Upper lobe of left lung (tissue), 4 donors: ENCODE measurements at regions not wholly inside any gene's neighbourhood (a gene's known extent, or its start where the extent isn't known, plus 50 kb on each side); places are given as distances from the start of the nearest gene placed in this dataset.

Source experiments
- POLR2A ChIP-seq, 4 donors: fragments of 450-650 bp; IDR thresholded peaks; one replicate each; pipeline ENCODE4 v1.5.1; 2016 to 2017; ENCODE audit warnings: antibody characterized with exemption in 4 of 4, mild to moderate bottlenecking in 2 of 4
- TF ChIP-seq, protein P1 (sequence below), 6 experiments: fragments of 450-650 bp in 4 of 6; fragments of 200-600 bp in 2 of 6; sonication (generic) in 2 of 6; IDR thresholded peaks; one replicate each; pipeline ENCODE4 v1.5.1; 2016 to 2019; ENCODE audit warnings: antibody characterized with exemption in 6 of 6

- no peak for TF ChIP-seq POLR2A (IDR thresholded peaks at IDR 0.05)
- TF ChIP-seq, protein P1, sequence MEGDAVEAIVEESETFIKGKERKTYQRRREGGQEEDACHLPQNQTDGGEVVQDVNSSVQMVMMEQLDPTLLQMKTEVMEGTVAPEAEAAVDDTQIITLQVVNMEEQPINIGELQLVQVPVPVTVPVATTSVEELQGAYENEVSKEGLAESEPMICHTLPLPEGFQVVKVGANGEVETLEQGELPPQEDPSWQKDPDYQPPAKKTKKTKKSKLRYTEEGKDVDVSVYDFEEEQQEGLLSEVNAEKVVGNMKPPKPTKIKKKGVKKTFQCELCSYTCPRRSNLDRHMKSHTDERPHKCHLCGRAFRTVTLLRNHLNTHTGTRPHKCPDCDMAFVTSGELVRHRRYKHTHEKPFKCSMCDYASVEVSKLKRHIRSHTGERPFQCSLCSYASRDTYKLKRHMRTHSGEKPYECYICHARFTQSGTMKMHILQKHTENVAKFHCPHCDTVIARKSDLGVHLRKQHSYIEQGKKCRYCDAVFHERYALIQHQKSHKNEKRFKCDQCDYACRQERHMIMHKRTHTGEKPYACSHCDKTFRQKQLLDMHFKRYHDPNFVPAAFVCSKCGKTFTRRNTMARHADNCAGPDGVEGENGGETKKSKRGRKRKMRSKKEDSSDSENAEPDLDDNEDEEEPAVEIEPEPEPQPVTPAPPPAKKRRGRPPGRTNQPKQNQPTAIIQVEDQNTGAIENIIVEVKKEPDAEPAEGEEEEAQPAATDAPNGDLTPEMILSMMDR (IDR thresholded peaks at IDR 0.05), result no peak
These were observed 656.9 kb downstream of the NTRK3 start for GRCh38 chr15:87599616-87600015.
